HFF-Myc (cell line): ENCODE measurements at regions not wholly inside any gene's neighbourhood (a gene's known extent, or its start where the extent isn't known, plus 50 kb on each side); places are given as distances from the start of the nearest gene placed in this dataset.

ENCODE experiments used
- DNase-seq: peaks from one replicate; pipeline ENCODE4 v3.0.0-alpha.2; 2011; ENCODE audit warnings: low read depth; ENCODE audit errors: extremely low read depth
- H3K4me3 ChIP-seq: replicated peaks from 2 replicates; pipeline ENCODE4 v1.5.1; 2011; ENCODE audit warnings: low read depth, mild to moderate bottlenecking, control low read depth, low read length
- TF ChIP-seq, protein P1 (sequence below): IDR thresholded peaks from 2 replicates; pipeline ENCODE4 v1.5.1; 2012; ENCODE audit warnings: mild to moderate bottlenecking, low read depth, low read length, control low read depth; ENCODE audit errors: missing control alignments

DNA sequence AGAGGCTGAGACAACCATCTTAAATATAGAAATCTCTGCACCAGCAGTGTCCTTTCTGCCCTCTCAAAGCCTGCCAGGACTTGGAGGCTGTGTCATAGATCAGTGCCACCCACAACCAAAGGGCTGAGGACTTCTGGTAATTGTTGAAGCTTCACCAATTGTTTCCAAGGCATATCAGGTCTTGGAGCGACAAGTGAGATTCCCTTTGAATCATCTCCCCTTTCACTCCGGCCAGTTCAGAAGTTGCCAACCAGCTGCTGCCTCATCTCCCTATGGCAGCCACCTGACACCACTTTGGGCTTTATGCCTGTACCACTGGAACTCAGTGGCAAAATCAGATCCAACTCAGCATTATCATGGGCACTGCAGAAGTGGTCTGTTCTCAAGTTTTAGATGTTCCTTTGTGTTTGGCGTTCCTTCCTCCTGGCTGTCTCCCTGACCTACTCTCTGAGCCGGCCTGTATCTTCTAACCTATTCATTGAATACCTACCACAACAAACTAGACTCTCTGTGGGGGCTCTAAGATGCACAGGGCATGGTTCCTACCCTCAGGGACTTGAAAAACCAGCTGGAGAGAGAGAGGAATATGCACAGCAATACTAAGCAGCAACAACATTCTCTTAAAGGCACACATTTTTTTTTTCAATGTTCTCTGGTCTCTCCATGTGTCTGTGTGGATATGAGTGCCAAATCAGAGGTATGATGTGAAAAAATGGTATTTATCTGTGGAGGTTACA lies 90.8 kb upstream of the PFN2 start:
- no peak for DNase-seq
- H3K4me3 ChIP-seq: no peak overlapping the region
- TF ChIP-seq, protein P1, sequence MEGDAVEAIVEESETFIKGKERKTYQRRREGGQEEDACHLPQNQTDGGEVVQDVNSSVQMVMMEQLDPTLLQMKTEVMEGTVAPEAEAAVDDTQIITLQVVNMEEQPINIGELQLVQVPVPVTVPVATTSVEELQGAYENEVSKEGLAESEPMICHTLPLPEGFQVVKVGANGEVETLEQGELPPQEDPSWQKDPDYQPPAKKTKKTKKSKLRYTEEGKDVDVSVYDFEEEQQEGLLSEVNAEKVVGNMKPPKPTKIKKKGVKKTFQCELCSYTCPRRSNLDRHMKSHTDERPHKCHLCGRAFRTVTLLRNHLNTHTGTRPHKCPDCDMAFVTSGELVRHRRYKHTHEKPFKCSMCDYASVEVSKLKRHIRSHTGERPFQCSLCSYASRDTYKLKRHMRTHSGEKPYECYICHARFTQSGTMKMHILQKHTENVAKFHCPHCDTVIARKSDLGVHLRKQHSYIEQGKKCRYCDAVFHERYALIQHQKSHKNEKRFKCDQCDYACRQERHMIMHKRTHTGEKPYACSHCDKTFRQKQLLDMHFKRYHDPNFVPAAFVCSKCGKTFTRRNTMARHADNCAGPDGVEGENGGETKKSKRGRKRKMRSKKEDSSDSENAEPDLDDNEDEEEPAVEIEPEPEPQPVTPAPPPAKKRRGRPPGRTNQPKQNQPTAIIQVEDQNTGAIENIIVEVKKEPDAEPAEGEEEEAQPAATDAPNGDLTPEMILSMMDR: no peak

DNA sequence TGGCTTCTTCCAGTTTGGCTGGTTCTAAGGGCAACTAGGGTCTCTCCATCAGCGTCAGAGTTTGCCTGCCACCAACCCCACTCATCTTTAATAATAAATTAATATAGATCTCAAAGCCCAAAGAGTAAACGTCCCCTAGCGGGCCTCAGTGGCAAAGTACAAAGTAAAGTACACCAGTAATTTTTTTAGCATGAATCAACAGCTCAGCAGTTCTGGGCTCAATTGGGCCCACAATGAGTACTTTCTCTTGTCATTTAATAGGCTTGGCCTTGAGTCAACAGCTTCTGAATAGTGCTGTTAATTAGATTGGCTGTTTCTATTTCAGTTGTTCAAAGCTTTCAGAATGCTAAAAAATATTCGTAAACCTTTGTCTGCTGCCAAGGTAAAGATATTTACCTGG lies 89.0 kb upstream of the PFN2 start:
- TF ChIP-seq, protein P1: no peak
- H3K4me3 ChIP-seq: no peak overlapping the region
- no peak for DNase-seq

DNA sequence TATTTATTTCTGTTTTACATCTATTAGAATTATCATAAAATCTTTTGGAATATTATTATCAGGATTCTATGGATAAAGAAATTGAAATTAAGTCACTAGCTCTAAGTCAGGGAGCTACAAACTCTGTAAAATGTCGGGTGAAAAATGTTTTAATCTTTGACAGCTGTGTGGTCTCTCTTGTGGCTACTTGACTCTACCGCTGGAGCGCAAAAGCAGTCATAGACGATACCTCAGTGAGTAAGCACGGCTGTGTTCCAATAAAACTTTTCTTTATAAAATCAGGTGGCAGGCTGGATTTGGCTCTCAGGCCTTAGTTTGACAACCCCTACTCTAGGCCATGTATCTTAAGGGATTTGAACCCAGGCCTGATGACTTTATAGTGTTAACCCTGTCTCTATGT lies 88.5 kb upstream of the PFN2 start:
- no peak for DNase-seq
- TF ChIP-seq, protein P1: no peak
- H3K4me3 ChIP-seq: no peak overlapping the region

DNA sequence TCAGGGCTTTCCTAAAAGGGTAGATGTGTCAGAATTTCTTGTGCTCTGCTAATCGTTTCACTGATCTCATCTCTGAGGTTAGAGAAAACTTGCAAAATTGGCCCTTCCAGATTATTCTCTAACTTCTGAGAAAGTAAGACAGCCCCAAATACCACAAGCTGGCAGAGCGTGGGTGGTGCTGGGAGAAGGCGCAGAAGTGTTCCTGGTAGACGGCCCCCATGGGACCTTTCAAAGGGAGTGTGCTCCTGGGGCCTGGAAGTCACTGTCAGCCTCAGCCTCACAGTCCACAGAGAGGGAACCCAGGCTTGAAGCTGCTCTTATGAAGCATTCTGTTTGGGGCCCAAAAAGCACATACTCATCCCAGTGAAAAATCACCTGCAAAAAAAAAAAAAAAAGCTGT lies 86.5 kb upstream of the PFN2 start:
- no peak for DNase-seq
- TF ChIP-seq, protein P1: no peak
- H3K4me3 ChIP-seq: no peak overlapping the region

DNA sequence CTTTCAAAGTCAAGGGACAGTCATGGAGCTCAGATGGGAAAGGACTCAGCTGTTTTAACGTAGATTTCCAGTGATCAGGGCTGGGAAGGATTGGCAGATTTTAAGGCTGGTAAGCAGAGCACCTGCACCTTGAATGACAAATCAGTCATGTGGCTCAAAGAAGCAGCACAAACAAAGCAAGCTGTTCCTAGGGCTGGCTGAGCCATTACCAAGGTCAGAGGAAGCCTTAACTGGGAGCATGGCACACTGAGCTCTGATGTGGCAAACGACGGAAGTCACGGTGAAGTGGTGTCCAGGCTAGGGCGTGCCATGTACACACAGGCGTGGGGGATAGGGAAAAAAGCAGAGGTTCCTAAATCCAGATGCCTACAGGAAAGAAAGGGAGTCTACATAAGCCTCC lies 84.6 kb upstream of the PFN2 start:
- TF ChIP-seq, protein P1: no peak
- no peak for DNase-seq
- H3K4me3 ChIP-seq: no peak overlapping the region

DNA sequence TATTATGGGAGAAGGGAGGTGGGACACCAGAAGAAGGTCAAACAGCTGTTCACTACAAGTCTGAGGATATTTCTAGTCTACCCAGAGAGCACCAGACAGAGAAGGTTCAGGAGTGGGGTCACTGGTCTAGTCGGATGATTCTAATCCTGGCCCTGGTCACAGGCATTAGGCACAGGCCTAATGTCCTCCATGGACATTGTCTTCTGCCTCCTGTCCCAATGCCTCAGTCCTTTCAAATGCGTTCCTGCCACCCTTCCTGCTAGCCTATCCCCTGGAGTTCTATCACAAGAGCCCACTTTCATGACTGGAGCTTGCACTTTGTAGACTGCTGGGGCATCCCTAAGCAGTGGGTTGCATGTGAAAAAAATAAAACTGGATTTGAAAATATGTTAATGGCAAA lies 83.9 kb upstream of the PFN2 start:
- TF ChIP-seq, protein P1: no peak
- DNase-seq: no peak

DNA sequence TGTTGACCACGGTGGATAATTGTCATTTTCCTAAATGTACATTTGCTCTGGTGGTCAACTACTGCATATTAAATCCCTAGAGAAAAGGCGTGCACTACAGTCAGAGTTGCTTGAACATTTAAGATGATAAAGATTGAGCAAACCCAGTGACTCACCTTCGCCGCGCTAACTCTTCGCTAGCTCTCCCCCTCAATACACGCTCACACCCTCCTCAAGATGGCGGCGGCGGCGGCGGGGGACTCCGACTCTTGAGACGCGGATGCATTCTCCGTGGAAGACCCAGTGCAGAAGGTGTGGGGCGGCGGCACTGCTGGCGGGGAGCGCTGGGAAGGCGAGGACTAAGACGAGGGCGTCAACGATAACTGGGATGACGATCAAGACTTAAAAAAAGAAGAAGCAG lies 79.8 kb upstream of the PFN2 start:
- no peak for DNase-seq
- TF ChIP-seq, protein P1: no peak
- H3K4me3 ChIP-seq: no peak overlapping the region

More for the DNA sequence above, 83.9 kb upstream of the PFN2 start:
- H3K4me3 ChIP-seq: no peak overlapping the region
